H9 (cell line): ENCODE measurements at regions not wholly inside any gene's neighbourhood (a gene's known extent, or its start where the extent isn't known, plus 50 kb on each side); places are given as distances from the start of the nearest gene placed in this dataset.

ENCODE experiments used
- DNase-seq: peaks from one replicate; pipeline ENCODE4 v3.0.0-alpha.2; 2017
- H2AFZ ChIP-seq: one replicate; pipeline ENCODE4 v1.6.1; 2013; ENCODE audit warnings: mild to moderate bottlenecking, low read length, control low read depth, moderate library complexity
- H2AK5ac ChIP-seq: 2 replicates; pipeline ENCODE4 v1.6.1; 2013; ENCODE audit warnings: low read length, control low read depth, mixed read lengths; ENCODE audit not compliant: insufficient read length
- H2BK120ac ChIP-seq: one replicate; pipeline ENCODE4 v1.6.1; 2013; ENCODE audit warnings: low read depth, mild to moderate bottlenecking, low read length, control low read depth, inconsistent platforms; ENCODE audit not compliant: poor library complexity, severe bottlenecking
- H2BK12ac ChIP-seq: 2 replicates; pipeline ENCODE4 v1.6.1; 2013; ENCODE audit warnings: low read length, control low read depth, mixed read lengths, low read depth; ENCODE audit not compliant: insufficient read length
- H2BK15ac ChIP-seq: 2 replicates; pipeline ENCODE4 v1.6.1; 2013; ENCODE audit warnings: low read depth, low read length, control low read depth
- H2BK20ac ChIP-seq: one replicate; pipeline ENCODE4 v1.6.1; 2013; ENCODE audit warnings: low read depth, mild to moderate bottlenecking, low read length, control low read depth, inconsistent platforms; ENCODE audit not compliant: poor library complexity, severe bottlenecking
- H2BK5ac ChIP-seq: 2 replicates; pipeline ENCODE4 v1.6.1; 2013; ENCODE audit warnings: low read length, control low read depth, mixed read lengths; ENCODE audit not compliant: insufficient read length
- H3K14ac ChIP-seq: 2 replicates; pipeline ENCODE4 v1.6.1; 2013; ENCODE audit warnings: low read length, control low read depth; ENCODE audit not compliant: insufficient read depth
- H3K18ac ChIP-seq: 2 replicates; pipeline ENCODE4 v1.6.1; 2013; ENCODE audit warnings: low read depth, mild to moderate bottlenecking, mixed read lengths, low read length, control low read depth; ENCODE audit not compliant: insufficient read length
- H3K23ac ChIP-seq: 2 replicates; pipeline ENCODE4 v1.6.1; 2013; ENCODE audit warnings: low read length, control low read depth, mixed read lengths, low read depth; ENCODE audit not compliant: insufficient read length
- H3K23me2 ChIP-seq: 2 replicates; pipeline ENCODE4 v1.6.1; 2013; ENCODE audit warnings: low read depth, mild to moderate bottlenecking, mixed read lengths, low read length, control low read depth; ENCODE audit not compliant: insufficient read length, poor library complexity, severe bottlenecking
- H3K27ac ChIP-seq: 2 replicates; pipeline ENCODE4 v1.5.1; 2013; ENCODE audit warnings: low read length, control low read depth, mixed read lengths, low read depth; ENCODE audit not compliant: insufficient read length
- H3K27me3 ChIP-seq: 2 replicates; pipeline ENCODE4 v1.6.1; 2013; ENCODE audit warnings: low read length, control low read depth, inconsistent platforms; ENCODE audit not compliant: insufficient read depth
- H3K4ac ChIP-seq: 2 replicates; pipeline ENCODE4 v1.6.1; 2013; ENCODE audit warnings: low read depth, mild to moderate bottlenecking, control low read depth, inconsistent platforms, low read length, moderate library complexity
- H3K4me1 ChIP-seq: 2 replicates; pipeline ENCODE4 v1.6.1; 2013; ENCODE audit warnings: low read length, control low read depth, inconsistent platforms; ENCODE audit not compliant: insufficient read depth
- H3K4me2 ChIP-seq: 2 replicates; pipeline ENCODE4 v1.6.1; 2013; ENCODE audit warnings: low read length, control low read depth, mixed read lengths; ENCODE audit not compliant: insufficient read length, insufficient read depth
- H3K56ac ChIP-seq: 2 replicates; pipeline ENCODE4 v1.6.1; 2013; ENCODE audit warnings: low read depth, mild to moderate bottlenecking, mixed read lengths, low read length, control low read depth; ENCODE audit not compliant: insufficient read length
- H3K79me1 ChIP-seq: 2 replicates; pipeline ENCODE4 v1.6.1; 2013; ENCODE audit warnings: low read depth, mild to moderate bottlenecking, moderate library complexity, low read length, control low read depth, inconsistent platforms; ENCODE audit not compliant: insufficient read depth, poor library complexity, severe bottlenecking
- H3K79me2 ChIP-seq: 2 replicates; pipeline ENCODE4 v1.6.1; 2013; ENCODE audit warnings: low read length, control low read depth, inconsistent platforms; ENCODE audit not compliant: insufficient read depth
- H3K9ac ChIP-seq: 2 replicates; pipeline ENCODE4 v1.6.1; 2013; ENCODE audit warnings: low read length, control low read depth, mixed read lengths; ENCODE audit not compliant: insufficient read length; ENCODE audit errors: extremely low read depth
- H3K9me3 ChIP-seq: one replicate; pipeline ENCODE4 v1.6.1; 2013; ENCODE audit warnings: low read depth, low read length, inconsistent platforms; ENCODE audit not compliant: control insufficient read depth
- H3T11ph ChIP-seq: one replicate; pipeline ENCODE4 v1.6.1; 2013; ENCODE audit warnings: mild to moderate bottlenecking, low read length, control low read depth, inconsistent platforms
- H4K20me1 ChIP-seq: one replicate; pipeline ENCODE4 v1.6.1; 2013; ENCODE audit not compliant: control insufficient read depth, insufficient read length, insufficient read depth
- H4K5ac ChIP-seq: 2 replicates; pipeline ENCODE4 v1.6.1; 2013; ENCODE audit warnings: low read depth, mild to moderate bottlenecking, mixed read lengths, low read length, control low read depth; ENCODE audit not compliant: insufficient read length
- H4K8ac ChIP-seq: replicated peaks from 2 replicates; pipeline ENCODE4 v1.6.1; 2013; ENCODE audit warnings: low read length, control low read depth, mixed read lengths, low read depth; ENCODE audit not compliant: insufficient read length
- H4K91ac ChIP-seq: 2 replicates; pipeline ENCODE4 v1.6.1; 2013; ENCODE audit warnings: low read depth, mild to moderate bottlenecking, moderate library complexity, mixed read lengths, low read length, control low read depth; ENCODE audit not compliant: insufficient read length
- H3K27ac Mint-ChIP-seq, 3 experiments: 2 replicates in 2 of 3; 3 replicates in 1 of 3; pipeline ENCODE4 v1.8.0; 2020 to 2021; ENCODE audit warnings: mixed read lengths in 3 of 3, mild to moderate bottlenecking in 1 of 3, moderate library complexity in 1 of 3
- H3K27me3 Mint-ChIP-seq: 2 replicates; pipeline ENCODE4 v1.8.0; 2021; ENCODE audit warnings: low read depth, mild to moderate bottlenecking, moderate library complexity, mixed read lengths
- H3K36me3 Mint-ChIP-seq, 3 experiments: 2 replicates in 2 of 3; 3 replicates in 1 of 3; pipeline ENCODE4 v1.8.0; 2020 to 2021; ENCODE audit warnings: low read depth in 3 of 3, mixed read lengths in 3 of 3; ENCODE audit not compliant: insufficient read depth in 1 of 3
- H3K4me1 Mint-ChIP-seq, 2 experiments: 2 replicates each; pipeline ENCODE4 v1.8.0; 2020; ENCODE audit warnings: mixed read lengths in 2 of 2
- H3K4me3 Mint-ChIP-seq, 2 experiments: 2 replicates in 1 of 2; 3 replicates in 1 of 2; pipeline ENCODE4 v1.8.0; 2020 to 2021; ENCODE audit warnings: mild to moderate bottlenecking in 2 of 2, mixed read lengths in 2 of 2, moderate library complexity in 1 of 2
- H3K9me3 Mint-ChIP-seq, 2 experiments: 2 replicates in 1 of 2; 3 replicates in 1 of 2; pipeline ENCODE4 v1.8.0; 2020; ENCODE audit warnings: mild to moderate bottlenecking in 2 of 2, mixed read lengths in 2 of 2, moderate library complexity in 1 of 2
- CTCF ChIP-seq: fragments of 200-600 bp; sonication (generic); conservative IDR thresholded peaks from 3 replicates; pipeline ENCODE4 v1.8.0; 2021; ENCODE audit warnings: antibody characterized with exemption, mild to moderate bottlenecking
- WGBS: extraction: QIAGEN DNeasy Blood & Tissue Kit; methylation state at CpG from one replicate; pipeline ENCODE4 v1.1.7; 2013; ENCODE audit warnings: missing lambda C conversion rate, low lambda C conversion rate, mixed read lengths; ENCODE audit not compliant: insufficient read length; ENCODE audit errors: extremely low coverage; 5-methylcytosine and 5-hydroxymethylcytosine counted together

GRCh38 chrX:27893871-27894270 is 86.1 kb downstream of the MAGEB10 start:
- no peak for DNase-seq
- Mint-ChIP-seq H3K4me3 (no peak overlapping the region), H3K36me3 (no peaks in the 10 kb centered on the region; a peak in 1 of 7 replicates), H3K4me1 (no peaks in the 10 kb centered on the region), H3K9me3 (peaks cover 47 to 54% of the 10 kb centered on the region in 2 experiments), H3K27me3 (peaks cover 9% of the 10 kb centered on the region), H3K27ac (no peak overlapping the region)
- WGBS = no CpG with 5 or more reads among the region's 2 CpGs
- Histone ChIP-seq H2BK12ac (no peak overlapping the region), H2BK5ac (no peak overlapping the region), H3K56ac (no peak overlapping the region), H3K23me2 (no peaks in the 10 kb centered on the region), H3K14ac (no peak overlapping the region), H3K4me2 (no peak overlapping the region), H3K79me2 (no peaks in the 10 kb centered on the region), H3K79me1 (no peaks in the 10 kb centered on the region), H4K5ac (no peak overlapping the region), H3K9me3 (peaks cover 23% of the 10 kb centered on the region), H2BK20ac (no peak overlapping the region), H3K27ac (no peak overlapping the region), H4K20me1 (no peaks in the 10 kb centered on the region), H2BK15ac (no peak overlapping the region), H3K4ac (no peak overlapping the region), H4K8ac (no peak overlapping the region), H3K4me1 (no peaks in the 10 kb centered on the region), H3K9ac (no peak overlapping the region), H3K27me3 (no peaks in the 10 kb centered on the region), H2AK5ac (no peak overlapping the region), H3K23ac (no peak overlapping the region), H2BK120ac (no peak overlapping the region), H3K18ac (no peak overlapping the region), H4K91ac (no peak overlapping the region), H2AFZ (no peak overlapping the region), H3T11ph (no peak overlapping the region)
- no peak for TF ChIP-seq CTCF
